Activated naive CD8-positive, alpha-beta T cell treated with anti-CD3 and anti-CD28 coated beads, Interleukin-2, amount 50 U/mL, for 24 hours (primary cell): ENCODE measurements at regions not wholly inside any gene's neighbourhood (a gene's known extent, or its start where the extent isn't known, plus 50 kb on each side); places are given as distances from the start of the nearest gene placed in this dataset.
A peak's percentile ranks its signal among the peaks of the same experiment; 100 is the strongest.
"Not testable (repeated sequence)": the region's sequence is repeated elsewhere in the genome, so short reads cannot be mapped to it uniquely, and the experiment has no call there.

ENCODE experiments used
- ATAC-seq: fragments of 150-1000 bp; cut with Tn5 transposase; one replicate; pipeline ENCODE4 v1.10.0; 2021
- DNase-seq: peaks from one replicate; pipeline ENCODE4 v3.0.0; 2021
- H3K27ac Mint-ChIP-seq: one replicate; pipeline ENCODE4 v1.8.0; 2021; ENCODE audit warnings: mild to moderate bottlenecking, mixed read lengths
- H3K27me3 Mint-ChIP-seq: one replicate; pipeline ENCODE4 v1.8.0; 2021; ENCODE audit warnings: mixed read lengths
- H3K36me3 Mint-ChIP-seq: one replicate; pipeline ENCODE4 v1.8.0; 2021; ENCODE audit warnings: low read depth, mixed read lengths
- H3K4me1 Mint-ChIP-seq: one replicate; pipeline ENCODE4 v1.8.0; 2021; ENCODE audit warnings: mixed read lengths
- H3K4me3 Mint-ChIP-seq: one replicate; pipeline ENCODE4 v1.8.0; 2021; ENCODE audit warnings: mild to moderate bottlenecking, moderate library complexity, mixed read lengths
- H3K9me3 Mint-ChIP-seq: one replicate; pipeline ENCODE4 v1.8.0; 2021; ENCODE audit warnings: mixed read lengths

DNA sequence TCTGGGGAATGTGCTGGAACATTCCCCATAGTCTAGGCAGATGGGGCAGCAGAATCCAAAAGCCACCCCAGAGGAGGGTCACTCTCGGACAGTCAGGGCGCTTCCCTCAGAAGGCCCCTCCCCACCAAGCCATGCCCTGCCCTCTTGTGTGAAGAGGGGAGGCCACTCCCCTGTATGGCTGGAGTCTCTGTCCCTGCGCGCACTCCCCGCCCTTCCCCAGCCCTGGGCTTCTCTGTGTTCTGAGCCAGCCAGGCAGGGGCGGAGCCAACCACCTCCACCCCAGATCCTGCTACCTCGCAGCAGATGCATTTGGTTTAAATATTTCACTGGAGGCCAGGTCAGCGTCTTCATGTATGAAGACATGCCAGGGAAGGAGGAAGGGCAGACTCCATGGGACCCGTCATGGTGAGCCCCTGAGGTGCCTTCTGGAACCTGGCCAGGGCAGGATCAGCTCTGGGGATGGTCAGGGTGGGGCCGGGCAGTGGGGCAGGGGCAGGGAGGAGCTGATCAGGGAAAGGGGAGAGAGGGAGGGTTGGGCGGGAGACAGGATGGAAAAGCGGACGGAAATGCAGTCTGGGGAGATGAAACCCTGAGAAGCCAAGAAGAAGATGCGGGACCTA is 107.3 kb downstream of the ADRA2C start:
- H3K36me3 Mint-ChIP-seq: no peaks in the 10 kb centered on the region
- H3K27me3 Mint-ChIP-seq: peaks cover 55% of the 10 kb centered on the region
- H3K4me3 Mint-ChIP-seq: no peak overlapping the region
- peaks cover 6% of the 10 kb centered on the region for H3K9me3 Mint-ChIP-seq
- ATAC-seq (no peak), DNase-seq (no peak)
- peaks cover 3% of the 10 kb centered on the region for H3K4me1 Mint-ChIP-seq
- H3K27ac Mint-ChIP-seq: no peak overlapping the region

GRCh38 chr4:3874028-3874415 is 107.8 kb downstream of the ADRA2C start:
- no peak for ATAC-seq
- no peak overlapping the region for H3K27ac Mint-ChIP-seq
- peaks cover 6% of the 10 kb centered on the region for H3K9me3 Mint-ChIP-seq
- H3K4me1 Mint-ChIP-seq: peaks cover 5% of the 10 kb centered on the region
- no peak overlapping the region for H3K4me3 Mint-ChIP-seq
- no peak for DNase-seq
- no peaks in the 10 kb centered on the region for H3K36me3 Mint-ChIP-seq
- peaks cover 59% of the 10 kb centered on the region for H3K27me3 Mint-ChIP-seq

DNA sequence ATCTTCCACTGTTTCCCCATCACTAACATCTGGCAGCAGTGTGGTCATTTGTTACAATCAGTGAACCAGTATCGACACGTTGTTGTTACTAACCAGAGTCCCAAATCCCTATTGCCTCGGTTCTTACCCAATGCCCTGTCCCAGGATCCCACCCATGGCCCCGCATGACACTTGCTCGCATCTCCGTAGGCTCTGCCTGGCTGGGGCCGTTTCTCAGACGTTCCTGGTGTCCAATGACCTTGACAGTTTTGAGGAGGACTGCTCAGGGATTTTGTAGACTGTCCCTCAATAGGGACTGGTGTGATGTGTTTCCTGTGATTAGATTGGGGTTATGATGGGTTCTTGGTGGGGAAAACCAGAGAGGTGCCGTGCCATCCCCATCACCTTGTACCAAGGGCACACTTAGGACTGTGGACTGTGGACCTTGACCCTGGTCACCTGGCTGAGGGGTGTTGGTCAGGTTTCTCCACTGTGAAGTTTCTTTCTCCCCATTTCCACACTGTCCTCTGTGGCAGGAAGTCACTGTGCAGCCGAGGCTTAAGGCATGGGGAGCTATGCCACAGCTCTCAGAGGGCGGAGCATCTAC is 108.4 kb downstream of the ADRA2C start:
- DNase-seq (no peak), ATAC-seq (no peak)
- Mint-ChIP-seq H3K36me3 (no peaks in the 10 kb centered on the region), H3K27ac (no peak overlapping the region), H3K9me3 (peaks cover 6% of the 10 kb centered on the region), H3K4me3 (no peak overlapping the region), H3K4me1 (peaks cover 11% of the 10 kb centered on the region), H3K27me3 (peaks cover 64% of the 10 kb centered on the region)

DNA sequence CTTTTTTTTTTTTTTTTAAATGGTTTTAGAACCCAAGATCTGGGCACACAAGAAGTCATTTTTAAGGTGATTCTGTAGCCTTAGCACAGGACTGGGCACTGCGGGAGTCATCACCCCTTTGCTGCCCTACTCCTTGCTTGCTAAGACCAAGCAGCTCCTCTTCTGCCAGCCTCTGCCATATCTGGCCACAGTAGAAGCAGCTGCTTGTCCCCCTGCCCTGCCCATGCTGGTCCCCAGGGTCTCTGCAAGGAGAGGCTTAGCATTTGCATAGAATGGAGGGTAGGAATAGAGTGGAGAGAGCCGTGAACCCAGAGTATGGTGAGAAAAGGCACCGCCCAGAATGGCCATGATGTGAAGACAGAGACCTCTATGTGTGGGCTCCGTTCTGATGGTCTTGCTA is 109.3 kb downstream of the ADRA2C start:
- Mint-ChIP-seq H3K27me3 (peaks cover 66% of the 10 kb centered on the region), H3K4me3 (no peak overlapping the region), H3K9me3 (peaks cover 6% of the 10 kb centered on the region), H3K27ac (no peak overlapping the region), H3K4me1 (peaks cover 16% of the 10 kb centered on the region), H3K36me3 (no peaks in the 10 kb centered on the region)
- DNase-seq (no peak), ATAC-seq (no peak)

GRCh38 chr4:3876057-3876845 is 110.1 kb downstream of the ADRA2C start:
- H3K9me3 Mint-ChIP-seq, H3K36me3 Mint-ChIP-seq, H3K4me3 Mint-ChIP-seq, H3K27ac Mint-ChIP-seq, DNase-seq, ATAC-seq: not testable (repeated sequence)
- peaks cover 15% of the 10 kb centered on the region for H3K4me1 Mint-ChIP-seq
- H3K27me3 Mint-ChIP-seq: peaks cover 61% of the 10 kb centered on the region

DNA sequence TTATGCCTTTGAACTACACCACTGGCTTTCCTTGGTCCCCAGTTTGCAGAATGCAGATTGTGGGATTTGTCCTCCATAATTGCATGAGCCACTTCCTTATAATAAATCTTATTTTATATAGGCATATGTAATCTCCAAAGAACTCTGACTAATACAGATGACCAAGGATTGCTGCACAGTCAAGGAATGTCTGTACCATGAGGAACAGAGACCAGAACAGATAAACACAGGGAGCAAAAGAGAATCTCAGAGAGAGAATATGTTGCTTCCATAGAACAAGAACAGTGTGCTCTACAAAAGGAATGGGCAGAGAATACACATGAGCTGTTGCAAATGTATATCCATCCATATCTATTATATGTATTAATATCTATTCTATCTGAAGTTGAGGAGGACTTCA is 111.1 kb downstream of the ADRA2C start:
- no peak for ATAC-seq
- Mint-ChIP-seq H3K36me3 (no peaks in the 10 kb centered on the region), H3K4me3 (no peak overlapping the region), H3K9me3 (peaks cover 6% of the 10 kb centered on the region), H3K4me1 (peaks cover 15% of the 10 kb centered on the region), H3K27ac (no peak overlapping the region), H3K27me3 (peaks cover 55% of the 10 kb centered on the region)
- no peak for DNase-seq

GRCh38 chr4:3877868-3878267 is 111.7 kb downstream of the ADRA2C start:
- Mint-ChIP-seq H3K4me3 (no peak overlapping the region), H3K27ac (no peak overlapping the region), H3K4me1 (peaks cover 15% of the 10 kb centered on the region), H3K36me3 (no peaks in the 10 kb centered on the region), H3K9me3 (peaks cover 6% of the 10 kb centered on the region), H3K27me3 (peaks cover 53% of the 10 kb centered on the region)
- ATAC-seq (no peak), DNase-seq (no peak)

GRCh38 chr4:3878678-3879077 is 112.5 kb downstream of the ADRA2C start:
- Mint-ChIP-seq H3K9me3 (peaks cover 6% of the 10 kb centered on the region), H3K27ac (no peak overlapping the region), H3K36me3 (no peaks in the 10 kb centered on the region), H3K27me3 (peaks cover 47% of the 10 kb centered on the region), H3K4me3 (no peak overlapping the region), H3K4me1 (peaks cover 15% of the 10 kb centered on the region)
- DNase-seq: no peak
- no peak for ATAC-seq

- H3K27ac Mint-ChIP-seq: no peak overlapping the region
- peaks cover 43% of the 10 kb centered on the region for H3K27me3 Mint-ChIP-seq
- no peak overlapping the region for H3K4me3 Mint-ChIP-seq
- peaks cover 15% of the 10 kb centered on the region for H3K4me1 Mint-ChIP-seq
- ATAC-seq (peak; percentile 22), DNase-seq (peak; percentile 21)
- H3K36me3 Mint-ChIP-seq: no peaks in the 10 kb centered on the region
- H3K9me3 Mint-ChIP-seq: peaks cover 6% of the 10 kb centered on the region
Observed at GRCh38 chr4:3879681-3880614, 113.8 kb downstream of the ADRA2C start.

GRCh38 chr4:3880615-3881120 is 114.5 kb downstream of the ADRA2C start:
- Mint-ChIP-seq H3K27ac (no peak overlapping the region), H3K27me3 (peaks cover 37% of the 10 kb centered on the region), H3K4me1 (peaks cover 15% of the 10 kb centered on the region), H3K36me3 (no peaks in the 10 kb centered on the region), H3K9me3 (peaks cover 6% of the 10 kb centered on the region), H3K4me3 (no peak overlapping the region)
- ATAC-seq (peak; percentile 81), DNase-seq (peak; percentile 78)

DNA sequence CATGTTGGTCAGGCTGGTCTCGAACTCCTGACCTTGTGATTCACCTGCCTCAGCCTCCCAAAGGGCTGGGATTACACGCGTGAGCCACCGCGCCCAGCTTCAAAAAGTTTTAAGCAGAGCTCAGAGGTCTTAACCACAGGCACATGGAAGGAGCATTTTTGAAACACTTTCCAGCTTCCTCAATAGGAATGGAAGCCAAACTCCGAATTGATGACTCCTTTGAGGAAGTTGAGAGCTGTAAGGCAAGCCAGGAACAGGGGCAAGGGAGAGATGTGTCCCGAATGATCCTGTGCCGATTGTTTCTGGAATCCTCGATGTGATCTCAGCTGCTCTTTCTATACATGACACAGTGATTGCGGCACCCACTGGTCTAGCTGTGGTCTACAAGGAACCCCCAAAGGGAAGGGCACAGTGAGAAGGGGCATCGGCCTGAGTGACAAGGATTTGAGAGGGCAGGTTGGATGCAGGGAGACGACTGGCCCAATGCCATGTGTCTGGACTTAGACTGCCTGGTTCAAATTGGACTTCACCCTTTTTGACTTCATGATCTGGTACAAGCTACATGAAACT is 116.2 kb downstream of the ADRA2C start:
- Mint-ChIP-seq H3K27me3 (peaks cover 33% of the 10 kb centered on the region), H3K4me1 (peaks cover 15% of the 10 kb centered on the region)
- H3K36me3 Mint-ChIP-seq, H3K4me3 Mint-ChIP-seq, H3K9me3 Mint-ChIP-seq, ATAC-seq, DNase-seq, H3K27ac Mint-ChIP-seq: not testable (repeated sequence)

DNA sequence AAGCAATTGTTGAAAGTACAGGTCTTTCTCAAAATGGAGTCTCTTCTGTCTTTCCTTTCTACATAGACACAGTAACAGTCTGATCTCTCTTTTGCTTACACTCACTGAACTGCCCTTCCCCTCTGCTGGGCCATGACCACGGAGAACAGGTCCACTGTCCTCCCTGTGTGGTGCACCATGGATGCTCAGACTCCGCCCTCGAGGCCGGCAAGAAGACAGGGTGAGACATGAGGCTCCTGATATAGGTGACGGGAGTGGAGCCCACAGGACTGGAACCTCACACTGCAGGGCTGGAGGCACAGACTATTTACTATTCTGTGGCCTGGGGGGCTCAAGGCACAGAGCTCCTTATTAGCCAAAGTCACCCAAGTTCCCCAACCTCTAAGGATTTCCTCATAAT is 118.1 kb downstream of the ADRA2C start:
- H3K27ac Mint-ChIP-seq, H3K4me3 Mint-ChIP-seq, DNase-seq, ATAC-seq, H3K36me3 Mint-ChIP-seq, H3K9me3 Mint-ChIP-seq, H3K4me1 Mint-ChIP-seq: not testable (repeated sequence)
- H3K27me3 Mint-ChIP-seq: peaks cover 16% of the 10 kb centered on the region

DNA sequence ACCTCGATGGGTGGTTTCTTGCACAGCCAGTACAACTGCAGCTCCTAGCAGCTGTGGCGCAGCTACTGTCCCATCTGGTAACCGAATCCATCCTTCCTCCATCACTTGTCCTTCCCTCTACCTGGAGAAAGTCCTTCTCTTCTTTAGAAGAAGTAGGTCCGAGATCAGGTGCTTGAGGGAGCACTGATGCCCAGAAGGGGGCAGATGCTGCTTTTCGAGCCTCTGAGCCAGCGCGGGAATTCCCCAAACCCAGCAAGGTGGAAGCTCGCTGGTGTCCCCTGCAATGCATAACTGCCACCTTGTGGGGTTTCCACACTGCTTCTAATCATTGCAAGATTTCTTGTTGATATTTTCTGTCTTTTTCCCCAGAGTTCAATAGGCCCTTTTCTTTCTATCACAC is 127.4 kb downstream of the ADRA2C start:
- DNase-seq, ATAC-seq, H3K4me1 Mint-ChIP-seq, H3K27me3 Mint-ChIP-seq, H3K36me3 Mint-ChIP-seq, H3K27ac Mint-ChIP-seq, H3K4me3 Mint-ChIP-seq, H3K9me3 Mint-ChIP-seq: not testable (repeated sequence)
